HEK293 (cell line): ENCODE measurements at regions not wholly inside any gene's neighbourhood (a gene's known extent, or its start where the extent isn't known, plus 50 kb on each side); places are given as distances from the start of the nearest gene placed in this dataset.
A peak's percentile ranks its signal among the peaks of the same experiment; 100 is the strongest.

Experiments
- KLF7 ChIP-seq: fragments of 450-650 bp; formaldehyde crosslinking; IDR thresholded peaks from 2 replicates; pipeline ENCODE4 v1.5.1; 2016; ENCODE audit warnings: missing biosample characterization, missing genetic modification characterization, borderline replicate concordance
- KLF8 ChIP-seq: fragments of 450-650 bp; formaldehyde crosslinking; IDR thresholded peaks from 2 replicates; pipeline ENCODE4 v1.5.1; 2016; ENCODE audit warnings: missing biosample characterization, missing genetic modification characterization
- MZF1 ChIP-seq: fragments of 450-650 bp; formaldehyde crosslinking; IDR thresholded peaks from 2 replicates; pipeline ENCODE4 v1.5.1; 2017; ENCODE audit warnings: missing biosample characterization, missing genetic modification characterization, borderline replicate concordance
- OSR2 ChIP-seq: fragments of 450-650 bp; formaldehyde crosslinking; IDR thresholded peaks from 2 replicates; pipeline ENCODE4 v1.5.1; 2016; ENCODE audit warnings: missing biosample characterization, missing genetic modification characterization
- RBAK ChIP-seq: fragments of 450-650 bp; formaldehyde crosslinking; IDR thresholded peaks from 2 replicates; pipeline ENCODE4 v1.5.1; 2016; ENCODE audit warnings: missing biosample characterization, missing genetic modification characterization
- SP2 ChIP-seq: fragments of 450-650 bp; formaldehyde crosslinking; IDR thresholded peaks from 2 replicates; pipeline ENCODE4 v1.5.1; 2016; ENCODE audit warnings: missing biosample characterization, missing genetic modification characterization
- SP7 ChIP-seq: fragments of 450-650 bp; formaldehyde crosslinking; IDR thresholded peaks from 2 replicates; pipeline ENCODE4 v1.5.1; 2016; ENCODE audit warnings: missing biosample characterization, missing genetic modification characterization
- ZBTB21 ChIP-seq: fragments of 450-650 bp; formaldehyde crosslinking; IDR thresholded peaks from 2 replicates; pipeline ENCODE4 v1.5.1; 2017; ENCODE audit warnings: missing biosample characterization, missing genetic modification characterization
- ZBTB8A ChIP-seq: fragments of 450-650 bp; formaldehyde crosslinking; IDR thresholded peaks from 2 replicates; pipeline ENCODE4 v1.5.1; 2016; ENCODE audit warnings: missing biosample characterization, missing genetic modification characterization
- ZEB2 ChIP-seq: fragments of 450-650 bp; formaldehyde crosslinking; IDR thresholded peaks from 2 replicates; pipeline ENCODE4 v1.5.1; 2016; ENCODE audit warnings: missing biosample characterization, missing genetic modification characterization
- ZNF133 ChIP-seq: fragments of 450-650 bp; formaldehyde crosslinking; IDR thresholded peaks from 2 replicates; pipeline ENCODE4 v1.5.1; 2016; ENCODE audit warnings: missing biosample characterization, missing genetic modification characterization
- ZNF138 ChIP-seq: fragments of 450-650 bp; formaldehyde crosslinking; IDR thresholded peaks from 2 replicates; pipeline ENCODE4 v1.5.1; 2016; ENCODE audit warnings: missing biosample characterization, missing genetic modification characterization, borderline replicate concordance
- ZNF174 ChIP-seq: fragments of 450-650 bp; formaldehyde crosslinking; IDR thresholded peaks from 2 replicates; pipeline ENCODE4 v1.5.0; 2017; ENCODE audit warnings: missing biosample characterization, mild to moderate bottlenecking, missing genetic modification characterization
- ZNF175 ChIP-seq: fragments of 450-650 bp; formaldehyde crosslinking; IDR thresholded peaks from 2 replicates; pipeline ENCODE4 v1.5.1; 2016; ENCODE audit warnings: missing biosample characterization, missing genetic modification characterization
- ZNF2 ChIP-seq: fragments of 450-650 bp; formaldehyde crosslinking; IDR thresholded peaks from 2 replicates; pipeline ENCODE4 v1.5.1; 2016; ENCODE audit warnings: missing biosample characterization, missing genetic modification characterization
- ZNF248 ChIP-seq: fragments of 450-650 bp; formaldehyde crosslinking; IDR thresholded peaks from 2 replicates; pipeline ENCODE4 v1.5.1; 2017; ENCODE audit warnings: missing biosample characterization, missing genetic modification characterization
- ZNF280C ChIP-seq: fragments of 450-650 bp; formaldehyde crosslinking; IDR thresholded peaks from 2 replicates; pipeline ENCODE4 v1.5.1; 2016; ENCODE audit warnings: missing biosample characterization, missing genetic modification characterization
- ZNF302 ChIP-seq: fragments of 450-650 bp; formaldehyde crosslinking; IDR thresholded peaks from 2 replicates; pipeline ENCODE4 v1.5.1; 2016; ENCODE audit warnings: missing biosample characterization, missing genetic modification characterization, low read depth
- ZNF37A ChIP-seq: fragments of 450-650 bp; IDR thresholded peaks from 2 replicates; pipeline ENCODE4 v1.5.1; 2018; ENCODE audit warnings: missing biosample characterization, missing genetic modification characterization
- ZNF391 ChIP-seq: fragments of 450-650 bp; formaldehyde crosslinking; IDR thresholded peaks from 2 replicates; pipeline ENCODE4 v1.5.1; 2016; ENCODE audit warnings: low read depth, missing biosample characterization, missing genetic modification characterization, borderline replicate concordance
- ZNF404 ChIP-seq: fragments of 450-650 bp; formaldehyde crosslinking; IDR thresholded peaks from 2 replicates; pipeline ENCODE4 v1.5.1; 2017; ENCODE audit warnings: missing biosample characterization, missing genetic modification characterization
- ZNF510 ChIP-seq: fragments of 450-650 bp; formaldehyde crosslinking; IDR thresholded peaks from 2 replicates; pipeline ENCODE4 v1.5.1; 2018; ENCODE audit warnings: mild to moderate bottlenecking, missing genetic modification characterization, missing biosample characterization; ENCODE audit not compliant: insufficient replicate concordance
- ZNF514 ChIP-seq: fragments of 450-650 bp; formaldehyde crosslinking; IDR thresholded peaks from 2 replicates; pipeline ENCODE4 v1.5.1; 2016; ENCODE audit warnings: missing biosample characterization, missing genetic modification characterization
- ZNF529 ChIP-seq: fragments of 450-650 bp; formaldehyde crosslinking; IDR thresholded peaks from 2 replicates; pipeline ENCODE4 v1.5.1; 2017; ENCODE audit warnings: missing genetic modification characterization, missing biosample characterization; ENCODE audit not compliant: insufficient replicate concordance
- ZNF558 ChIP-seq: fragments of 450-650 bp; formaldehyde crosslinking; IDR thresholded peaks from 2 replicates; pipeline ENCODE4 v1.5.1; 2016; ENCODE audit warnings: missing biosample characterization, missing genetic modification characterization
- ZNF561 ChIP-seq: fragments of 450-650 bp; IDR thresholded peaks from 2 replicates; pipeline ENCODE4 v1.5.1; 2018; ENCODE audit warnings: missing biosample characterization, missing genetic modification characterization, borderline replicate concordance
- ZNF585B ChIP-seq: fragments of 450-650 bp; formaldehyde crosslinking; IDR thresholded peaks from 2 replicates; pipeline ENCODE4 v1.5.1; 2016; ENCODE audit warnings: missing biosample characterization, missing genetic modification characterization
- ZNF639 ChIP-seq: fragments of 450-650 bp; formaldehyde crosslinking; IDR thresholded peaks from 2 replicates; pipeline ENCODE4 v1.5.1; 2016; ENCODE audit warnings: missing biosample characterization, missing genetic modification characterization
- ZNF654 ChIP-seq: fragments of 450-650 bp; formaldehyde crosslinking; IDR thresholded peaks from 2 replicates; pipeline ENCODE4 v1.5.1; 2016; ENCODE audit warnings: low read depth, missing biosample characterization, missing genetic modification characterization
- ZNF843 ChIP-seq: fragments of 450-650 bp; formaldehyde crosslinking; IDR thresholded peaks from 2 replicates; pipeline ENCODE4 v1.5.1; 2016; ENCODE audit warnings: missing biosample characterization, missing genetic modification characterization
- ZXDB ChIP-seq: fragments of 450-650 bp; formaldehyde crosslinking; IDR thresholded peaks from 2 replicates; pipeline ENCODE4 v1.5.1; 2016; ENCODE audit warnings: missing biosample characterization, missing genetic modification characterization
- TF ChIP-seq, protein P1 (sequence below): fragments of 450-650 bp; formaldehyde crosslinking; IDR thresholded peaks from 2 replicates; pipeline ENCODE4 v1.5.1; 2016; ENCODE audit warnings: missing biosample characterization, missing genetic modification characterization
- TF ChIP-seq, protein P2 (sequence below): fragments of 450-650 bp; formaldehyde crosslinking; IDR thresholded peaks from 2 replicates; pipeline ENCODE4 v1.5.1; 2016; ENCODE audit warnings: missing biosample characterization, missing genetic modification characterization
- TF ChIP-seq, protein P3 (sequence below): fragments of 450-650 bp; formaldehyde crosslinking; IDR thresholded peaks from 2 replicates; pipeline ENCODE4 v1.5.1; 2016; ENCODE audit warnings: missing biosample characterization, missing genetic modification characterization, low read depth

DNA sequence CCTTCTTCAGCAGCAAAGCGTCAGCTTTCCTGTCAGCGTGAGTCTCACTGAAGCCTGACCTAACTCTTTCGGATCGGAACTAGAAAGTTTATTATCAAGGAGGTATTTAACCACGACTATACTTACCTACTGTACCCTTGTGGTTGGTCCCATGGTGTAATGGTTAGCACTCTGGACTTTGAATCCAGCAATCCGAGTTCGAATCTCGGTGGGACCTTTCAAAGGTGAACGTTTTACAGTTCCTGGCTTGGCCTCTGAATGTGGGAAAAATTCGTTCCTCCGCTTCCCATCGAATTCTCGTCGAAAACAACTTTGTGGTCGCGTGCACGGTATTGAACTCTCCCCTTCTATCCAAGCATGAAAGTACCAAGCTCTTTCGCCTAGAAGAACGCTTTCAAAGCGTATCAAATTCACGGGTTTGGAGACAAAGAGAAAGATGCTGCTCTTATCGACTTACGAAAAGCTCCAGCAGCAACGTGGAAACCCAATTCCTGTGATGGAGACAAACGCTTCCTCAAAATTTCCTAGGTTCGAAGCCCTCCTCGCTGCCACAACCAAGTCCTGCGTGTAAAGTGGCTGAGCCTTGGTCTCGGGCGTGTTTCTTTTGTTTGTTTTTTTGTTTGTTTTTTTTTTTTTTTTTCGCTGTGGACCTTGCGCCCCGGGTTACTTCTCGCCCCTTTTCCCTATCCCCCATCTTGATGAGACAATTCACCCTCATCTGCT is 63.7 kb downstream of the GPX5 start (continued):
- TF ChIP-seq, protein P1, sequence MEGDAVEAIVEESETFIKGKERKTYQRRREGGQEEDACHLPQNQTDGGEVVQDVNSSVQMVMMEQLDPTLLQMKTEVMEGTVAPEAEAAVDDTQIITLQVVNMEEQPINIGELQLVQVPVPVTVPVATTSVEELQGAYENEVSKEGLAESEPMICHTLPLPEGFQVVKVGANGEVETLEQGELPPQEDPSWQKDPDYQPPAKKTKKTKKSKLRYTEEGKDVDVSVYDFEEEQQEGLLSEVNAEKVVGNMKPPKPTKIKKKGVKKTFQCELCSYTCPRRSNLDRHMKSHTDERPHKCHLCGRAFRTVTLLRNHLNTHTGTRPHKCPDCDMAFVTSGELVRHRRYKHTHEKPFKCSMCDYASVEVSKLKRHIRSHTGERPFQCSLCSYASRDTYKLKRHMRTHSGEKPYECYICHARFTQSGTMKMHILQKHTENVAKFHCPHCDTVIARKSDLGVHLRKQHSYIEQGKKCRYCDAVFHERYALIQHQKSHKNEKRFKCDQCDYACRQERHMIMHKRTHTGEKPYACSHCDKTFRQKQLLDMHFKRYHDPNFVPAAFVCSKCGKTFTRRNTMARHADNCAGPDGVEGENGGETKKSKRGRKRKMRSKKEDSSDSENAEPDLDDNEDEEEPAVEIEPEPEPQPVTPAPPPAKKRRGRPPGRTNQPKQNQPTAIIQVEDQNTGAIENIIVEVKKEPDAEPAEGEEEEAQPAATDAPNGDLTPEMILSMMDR (tag by site-specific recombination): 0 out of 2 replicates have a peak, but pooled peaks have one; percentile 9
- TF ChIP-seq ZNF585B (tag by site-specific recombination) (no peak), ZNF561 (tag by site-specific recombination) (peak; percentile 98), KLF7 (tag by site-specific recombination) (no peak), MZF1 (tag by site-specific recombination) (peak; percentile 92), ZNF639 (tag by site-specific recombination) (peak; percentile 82; the same call in 1 of the 2 replicates), ZNF37A (tag by site-specific recombination) (0 out of 2 replicates have a peak, but pooled peaks have one; percentile 46), ZNF2 (tag by site-specific recombination) (peak; percentile 96), SP7 (tag by site-specific recombination) (peak; percentile 95), ZNF529 (no peak), ZNF558 (tag by site-specific recombination) (peak; percentile 86), ZNF404 (tag by site-specific recombination) (0 out of 2 replicates have a peak, but pooled peaks have one; percentile 4), OSR2 (peak; percentile 85), ZEB2 (peak; percentile 99), KLF8 (peak; percentile 72), ZNF175 (tag by site-specific recombination) (no peak), ZNF302 (tag by site-specific recombination) (no peak), ZNF654 (tag by site-specific recombination) (no peak; the same call in 1 of the 2 replicates), ZNF133 (tag by site-specific recombination) (no peak), SP2 (tag by site-specific recombination) (0 out of 2 replicates have a peak, but pooled peaks have one; percentile 4), ZNF138 (tag by site-specific recombination) (no peak), ZNF174 (no peak), ZBTB8A (peak; percentile 53), ZNF514 (tag by site-specific recombination) (no peak), ZNF248 (tag by site-specific recombination) (no peak), ZNF391 (tag by site-specific recombination) (peak; percentile 29; the same call in 1 of the 2 replicates), ZBTB21 (tag by site-specific recombination) (peak; percentile 66), ZNF280C (no peak), ZNF510 (no peak), ZXDB (tag by site-specific recombination) (peak; percentile 87; the same call in 1 of the 2 replicates), ZNF843 (tag by site-specific recombination) (peak; percentile 58; the same call in 1 of the 2 replicates), RBAK (tag by site-specific recombination) (no peak)
- TF ChIP-seq, protein P2, sequence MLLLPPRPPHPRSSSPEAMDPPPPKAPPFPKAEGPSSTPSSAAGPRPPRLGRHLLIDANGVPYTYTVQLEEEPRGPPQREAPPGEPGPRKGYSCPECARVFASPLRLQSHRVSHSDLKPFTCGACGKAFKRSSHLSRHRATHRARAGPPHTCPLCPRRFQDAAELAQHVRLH: peak; percentile 99
- TF ChIP-seq, protein P3, sequence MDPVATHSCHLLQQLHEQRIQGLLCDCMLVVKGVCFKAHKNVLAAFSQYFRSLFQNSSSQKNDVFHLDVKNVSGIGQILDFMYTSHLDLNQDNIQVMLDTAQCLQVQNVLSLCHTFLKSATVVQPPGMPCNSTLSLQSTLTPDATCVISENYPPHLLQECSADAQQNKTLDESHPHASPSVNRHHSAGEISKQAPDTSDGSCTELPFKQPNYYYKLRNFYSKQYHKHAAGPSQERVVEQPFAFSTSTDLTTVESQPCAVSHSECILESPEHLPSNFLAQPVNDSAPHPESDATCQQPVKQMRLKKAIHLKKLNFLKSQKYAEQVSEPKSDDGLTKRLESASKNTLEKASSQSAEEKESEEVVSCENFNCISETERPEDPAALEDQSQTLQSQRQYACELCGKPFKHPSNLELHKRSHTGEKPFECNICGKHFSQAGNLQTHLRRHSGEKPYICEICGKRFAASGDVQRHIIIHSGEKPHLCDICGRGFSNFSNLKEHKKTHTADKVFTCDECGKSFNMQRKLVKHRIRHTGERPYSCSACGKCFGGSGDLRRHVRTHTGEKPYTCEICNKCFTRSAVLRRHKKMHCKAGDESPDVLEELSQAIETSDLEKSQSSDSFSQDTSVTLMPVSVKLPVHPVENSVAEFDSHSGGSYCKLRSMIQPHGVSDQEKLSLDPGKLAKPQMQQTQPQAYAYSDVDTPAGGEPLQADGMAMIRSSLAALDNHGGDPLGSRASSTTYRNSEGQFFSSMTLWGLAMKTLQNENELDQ (tag by site-specific recombination): no peak
